Heart left ventricle (tissue), 13 donors: ENCODE measurements at regions not wholly inside any gene's neighbourhood (a gene's known extent, or its start where the extent isn't known, plus 50 kb on each side); places are given as distances from the start of the nearest gene placed in this dataset.

Experiments
- POLR2A ChIP-seq, 2 donors: fragments of 450-650 bp; IDR thresholded peaks; one replicate each; pipeline ENCODE4 v1.6.1; 2017; ENCODE audit warnings: antibody characterized with exemption in 2 of 2, mild to moderate bottlenecking in 2 of 2, moderate library complexity in 2 of 2
- TF ChIP-seq, protein P1 (sequence below), 12 donors: fragments of 200-600 bp; sonication (generic) in 4 of 12; IDR thresholded peaks; one replicate each; pipeline versions ENCODE4 v1.5.0 to v1.8.0; 2018 to 2022; ENCODE audit warnings: antibody characterized with exemption in 12 of 12, mild to moderate bottlenecking in 5 of 12
- donor health status: ischemic (EF 13 %, LVEDD 7.1; RV severe dilation, severe dysfunction).
- donor health status: DM: no; HTN: yes; CAD: no.
- donor health status: DM: no; HTN: no; CAD: no.
- donor health status: ischemic (EF 25% LVEDD 6.9; RV normal size, moderate dysfunction).
- donor health status: ischemic (EF 25% LVEDD 5.7; RV mildly dilated, moderate dysfunction).
- donor health status: ischemic (EF 35%, LVEDD 5.7; RV mildly dilated, moderate dysfunction).
- donor health status: nonischemic (EF 11% LVEDD 7.7; RV severe dilation, severe dysfunction).
- donor health status: DM: yes; HTN: yes; CAD: no.
- donor health status: PGD.
- donor health status: ischemic (EF 29% LVEDD 5.4; RV normal size, mild dysfunction).
- donor health status: nonischemic (EF 23%, LVEDD 6.1; RV moderate dilation, normal function).

DNA sequence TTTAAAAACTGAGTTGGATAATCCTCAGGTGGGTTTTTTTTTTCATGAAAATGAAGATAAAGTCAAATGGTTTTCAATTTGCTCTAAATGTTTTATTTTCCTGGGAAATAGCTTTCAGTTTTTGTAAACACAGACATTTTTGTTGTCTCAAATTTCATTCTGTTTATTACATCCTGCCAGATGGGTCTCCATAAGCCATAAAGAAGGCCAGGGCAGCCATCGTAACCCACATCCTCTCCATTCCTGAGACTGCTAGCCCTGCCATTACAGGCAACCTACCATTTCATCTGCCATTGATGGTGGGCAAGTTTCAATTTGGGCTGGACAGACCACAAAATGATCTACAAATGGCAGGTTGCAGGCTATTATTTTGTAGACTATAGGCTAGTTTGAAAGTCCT lies 60.8 kb downstream of the BTBD3 start:
- TF ChIP-seq, protein P1, sequence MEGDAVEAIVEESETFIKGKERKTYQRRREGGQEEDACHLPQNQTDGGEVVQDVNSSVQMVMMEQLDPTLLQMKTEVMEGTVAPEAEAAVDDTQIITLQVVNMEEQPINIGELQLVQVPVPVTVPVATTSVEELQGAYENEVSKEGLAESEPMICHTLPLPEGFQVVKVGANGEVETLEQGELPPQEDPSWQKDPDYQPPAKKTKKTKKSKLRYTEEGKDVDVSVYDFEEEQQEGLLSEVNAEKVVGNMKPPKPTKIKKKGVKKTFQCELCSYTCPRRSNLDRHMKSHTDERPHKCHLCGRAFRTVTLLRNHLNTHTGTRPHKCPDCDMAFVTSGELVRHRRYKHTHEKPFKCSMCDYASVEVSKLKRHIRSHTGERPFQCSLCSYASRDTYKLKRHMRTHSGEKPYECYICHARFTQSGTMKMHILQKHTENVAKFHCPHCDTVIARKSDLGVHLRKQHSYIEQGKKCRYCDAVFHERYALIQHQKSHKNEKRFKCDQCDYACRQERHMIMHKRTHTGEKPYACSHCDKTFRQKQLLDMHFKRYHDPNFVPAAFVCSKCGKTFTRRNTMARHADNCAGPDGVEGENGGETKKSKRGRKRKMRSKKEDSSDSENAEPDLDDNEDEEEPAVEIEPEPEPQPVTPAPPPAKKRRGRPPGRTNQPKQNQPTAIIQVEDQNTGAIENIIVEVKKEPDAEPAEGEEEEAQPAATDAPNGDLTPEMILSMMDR (IDR thresholded peaks at IDR 0.05): no peak
- no peak for TF ChIP-seq POLR2A (IDR thresholded peaks at IDR 0.05)
